AG10803 (cell line): ENCODE measurements at regions not wholly inside any gene's neighbourhood (a gene's known extent, or its start where the extent isn't known, plus 50 kb on each side); places are given as distances from the start of the nearest gene placed in this dataset.

Source experiments
- DNase-seq: peaks from one replicate; pipeline ENCODE4 v3.0.0; 2010; ENCODE audit warnings: low read depth
- H3K4me3 ChIP-seq: 2 replicates; pipeline ENCODE4 v1.5.1; 2011; ENCODE audit warnings: mild to moderate bottlenecking, low read length, control low read depth
- TF ChIP-seq, protein P1 (sequence below): conservative IDR thresholded peaks from 2 replicates; pipeline ENCODE4 v1.5.1; 2011; ENCODE audit warnings: mild to moderate bottlenecking, low read length, control low read depth, inconsistent platforms

DNA sequence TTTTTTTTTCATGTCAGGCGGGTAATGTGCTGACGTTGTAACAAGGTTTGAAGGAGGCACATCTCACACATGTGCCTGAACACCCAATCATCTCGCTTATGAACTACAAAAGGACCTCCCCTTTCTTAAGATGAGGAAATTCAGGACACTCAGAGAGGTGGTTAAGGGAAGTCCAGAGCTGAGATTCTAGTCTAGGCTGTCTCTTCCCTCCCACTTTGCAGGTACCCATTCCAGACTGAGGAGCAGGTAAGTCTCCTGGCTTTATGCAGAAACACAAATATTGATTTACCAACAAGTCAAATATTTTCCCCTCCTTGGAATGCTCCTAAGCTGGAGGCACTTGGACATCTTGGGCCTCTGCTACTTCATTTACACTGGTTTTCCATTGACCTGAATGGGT lies 122.9 kb upstream of the CADM1 start:
- no peak overlapping the region for H3K4me3 ChIP-seq
- TF ChIP-seq, protein P1, sequence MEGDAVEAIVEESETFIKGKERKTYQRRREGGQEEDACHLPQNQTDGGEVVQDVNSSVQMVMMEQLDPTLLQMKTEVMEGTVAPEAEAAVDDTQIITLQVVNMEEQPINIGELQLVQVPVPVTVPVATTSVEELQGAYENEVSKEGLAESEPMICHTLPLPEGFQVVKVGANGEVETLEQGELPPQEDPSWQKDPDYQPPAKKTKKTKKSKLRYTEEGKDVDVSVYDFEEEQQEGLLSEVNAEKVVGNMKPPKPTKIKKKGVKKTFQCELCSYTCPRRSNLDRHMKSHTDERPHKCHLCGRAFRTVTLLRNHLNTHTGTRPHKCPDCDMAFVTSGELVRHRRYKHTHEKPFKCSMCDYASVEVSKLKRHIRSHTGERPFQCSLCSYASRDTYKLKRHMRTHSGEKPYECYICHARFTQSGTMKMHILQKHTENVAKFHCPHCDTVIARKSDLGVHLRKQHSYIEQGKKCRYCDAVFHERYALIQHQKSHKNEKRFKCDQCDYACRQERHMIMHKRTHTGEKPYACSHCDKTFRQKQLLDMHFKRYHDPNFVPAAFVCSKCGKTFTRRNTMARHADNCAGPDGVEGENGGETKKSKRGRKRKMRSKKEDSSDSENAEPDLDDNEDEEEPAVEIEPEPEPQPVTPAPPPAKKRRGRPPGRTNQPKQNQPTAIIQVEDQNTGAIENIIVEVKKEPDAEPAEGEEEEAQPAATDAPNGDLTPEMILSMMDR: no peak
- DNase-seq: no peak

DNA sequence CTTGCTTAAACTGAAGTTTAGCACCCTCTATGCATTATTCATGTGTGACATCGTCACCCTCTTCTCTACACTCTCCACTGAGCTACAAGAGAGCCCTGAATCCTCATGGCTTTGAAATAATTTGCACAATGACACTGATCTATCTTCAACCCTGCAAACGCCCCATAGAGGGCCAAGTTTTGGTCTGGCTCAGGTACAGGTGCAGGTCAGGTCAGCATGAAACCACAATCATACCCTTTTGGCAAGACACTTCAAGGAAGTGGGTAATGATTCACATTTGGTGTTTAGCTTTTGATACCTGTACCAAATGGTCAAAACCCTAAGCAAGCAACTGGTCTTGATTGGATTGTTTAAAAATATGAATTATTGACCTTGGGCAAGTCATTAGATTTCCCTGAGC lies 122.2 kb upstream of the CADM1 start:
- TF ChIP-seq, protein P1: no peak
- DNase-seq: no peak
- H3K4me3 ChIP-seq: no peak overlapping the region

- no peak for DNase-seq
- TF ChIP-seq, protein P1: no peak
- no peak overlapping the region for H3K4me3 ChIP-seq
These were observed 121.3 kb upstream of the CADM1 start for GRCh38 chr11:115625502-115625901.

DNA sequence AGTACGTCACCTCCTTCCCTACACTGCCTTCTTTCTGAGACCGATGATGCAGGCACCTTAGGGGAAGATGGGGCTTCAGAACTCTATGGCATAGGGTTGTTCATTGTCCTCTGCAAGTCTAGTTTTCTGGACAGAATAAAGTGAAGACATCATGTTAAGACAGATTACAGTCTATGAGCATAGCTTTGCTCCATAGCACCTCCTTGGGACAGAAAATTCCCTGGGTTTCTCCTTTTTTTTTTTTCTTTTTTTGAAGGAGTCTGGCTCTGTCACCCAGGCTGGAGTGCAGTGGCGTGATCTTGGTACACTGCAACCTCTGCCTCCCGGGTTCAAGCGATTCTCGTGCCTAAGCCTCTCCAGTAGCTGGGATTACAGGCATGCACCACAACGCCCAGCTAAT lies 119.8 kb upstream of the CADM1 start:
- H3K4me3 ChIP-seq: no peak overlapping the region
- DNase-seq: no peak
- TF ChIP-seq, protein P1: no peak; the same call in 1 of the 2 replicates

- no peak overlapping the region for H3K4me3 ChIP-seq
- TF ChIP-seq, protein P1: no peak
- peak; percentile 96 for DNase-seq
These were observed 118.8 kb upstream of the CADM1 start for GRCh38 chr11:115623021-115623451.

DNA sequence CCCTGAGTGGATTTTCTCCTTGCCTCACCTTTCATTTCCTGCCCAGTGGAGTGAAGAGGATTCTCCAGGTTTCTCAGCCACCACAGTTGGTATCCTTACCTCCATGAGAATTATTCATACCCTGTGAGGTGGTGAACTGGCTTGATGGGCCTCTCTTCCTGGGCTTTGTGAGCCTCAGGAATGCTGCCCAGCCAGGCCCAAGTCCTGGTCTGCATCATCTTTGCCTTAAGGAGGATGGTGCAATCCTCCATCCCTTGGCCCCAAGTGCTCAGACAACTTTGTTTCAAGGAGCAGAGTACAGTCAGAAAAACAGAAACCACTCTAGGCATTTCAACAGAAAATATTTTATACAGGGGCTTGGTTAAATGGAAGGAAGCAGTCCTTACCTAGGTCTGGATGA lies 114.2 kb upstream of the CADM1 start:
- TF ChIP-seq, protein P1: no peak
- DNase-seq: peak; percentile 42
- no peak overlapping the region for H3K4me3 ChIP-seq

DNA sequence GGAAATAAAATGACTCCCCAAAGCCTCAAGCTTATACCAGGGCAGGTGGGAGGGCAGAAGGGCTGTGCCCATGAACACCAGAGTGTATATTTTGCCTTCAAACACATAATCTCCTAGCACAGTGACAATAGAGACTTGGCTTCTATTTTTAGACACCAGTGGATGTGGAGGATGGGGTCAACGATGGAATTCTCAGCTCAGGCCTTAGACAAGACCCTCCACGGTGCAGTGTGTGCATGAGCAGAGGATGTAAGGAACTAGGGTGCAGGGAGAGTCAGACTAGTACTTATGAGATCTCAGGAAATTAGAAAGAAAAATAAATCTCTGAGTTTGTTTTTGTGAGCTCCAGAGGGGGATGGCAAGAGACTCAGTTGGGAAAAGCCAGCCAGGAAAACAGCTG lies 113.6 kb upstream of the CADM1 start:
- TF ChIP-seq, protein P1: no peak
- H3K4me3 ChIP-seq: no peak overlapping the region
- DNase-seq: no peak
